GM12801 (cell line): ENCODE measurements at regions not wholly inside any gene's neighbourhood (a gene's known extent, or its start where the extent isn't known, plus 50 kb on each side); places are given as distances from the start of the nearest gene placed in this dataset.

Source experiments
- TF ChIP-seq, protein P1 (sequence below): IDR thresholded peaks from one replicate; pipeline ENCODE4 v1.5.1; 2011; ENCODE audit warnings: control low read depth; ENCODE audit not compliant: insufficient read length; ENCODE audit errors: extremely low read depth

DNA sequence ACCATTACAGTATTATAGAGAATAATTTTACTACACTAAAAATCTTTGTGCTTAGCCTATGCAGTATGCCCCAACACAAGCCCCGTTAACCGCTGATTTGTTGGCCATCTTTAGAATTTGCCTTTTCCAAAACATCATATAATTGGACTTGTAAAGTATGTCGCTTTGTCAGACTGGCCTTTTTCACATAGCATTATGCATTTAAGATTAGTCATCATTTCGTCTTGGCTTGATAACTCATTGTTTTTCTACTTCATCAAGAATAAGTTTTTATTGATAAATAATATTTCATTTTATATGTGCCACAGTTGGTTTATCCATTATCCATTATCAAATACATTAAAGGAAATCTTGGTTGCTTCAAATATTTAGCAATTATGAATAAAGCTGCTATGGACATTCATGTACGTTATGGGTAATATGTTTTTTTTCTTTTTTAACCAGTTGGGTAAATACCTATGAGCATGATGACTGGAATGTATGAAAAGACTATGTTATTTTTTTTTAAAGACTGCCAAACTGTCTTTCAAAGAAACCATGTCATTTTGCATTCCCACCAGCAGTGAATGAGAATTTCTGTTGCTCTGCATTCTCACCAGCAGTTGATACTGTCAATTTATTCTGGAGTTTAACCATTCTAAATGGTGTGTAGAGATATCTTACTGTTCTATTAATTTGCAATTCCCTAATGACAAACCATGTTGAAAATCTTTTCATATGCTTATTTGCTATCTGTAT is 273.1 kb upstream of the KCND2 start:
- TF ChIP-seq, protein P1, sequence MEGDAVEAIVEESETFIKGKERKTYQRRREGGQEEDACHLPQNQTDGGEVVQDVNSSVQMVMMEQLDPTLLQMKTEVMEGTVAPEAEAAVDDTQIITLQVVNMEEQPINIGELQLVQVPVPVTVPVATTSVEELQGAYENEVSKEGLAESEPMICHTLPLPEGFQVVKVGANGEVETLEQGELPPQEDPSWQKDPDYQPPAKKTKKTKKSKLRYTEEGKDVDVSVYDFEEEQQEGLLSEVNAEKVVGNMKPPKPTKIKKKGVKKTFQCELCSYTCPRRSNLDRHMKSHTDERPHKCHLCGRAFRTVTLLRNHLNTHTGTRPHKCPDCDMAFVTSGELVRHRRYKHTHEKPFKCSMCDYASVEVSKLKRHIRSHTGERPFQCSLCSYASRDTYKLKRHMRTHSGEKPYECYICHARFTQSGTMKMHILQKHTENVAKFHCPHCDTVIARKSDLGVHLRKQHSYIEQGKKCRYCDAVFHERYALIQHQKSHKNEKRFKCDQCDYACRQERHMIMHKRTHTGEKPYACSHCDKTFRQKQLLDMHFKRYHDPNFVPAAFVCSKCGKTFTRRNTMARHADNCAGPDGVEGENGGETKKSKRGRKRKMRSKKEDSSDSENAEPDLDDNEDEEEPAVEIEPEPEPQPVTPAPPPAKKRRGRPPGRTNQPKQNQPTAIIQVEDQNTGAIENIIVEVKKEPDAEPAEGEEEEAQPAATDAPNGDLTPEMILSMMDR: no peak

DNA sequence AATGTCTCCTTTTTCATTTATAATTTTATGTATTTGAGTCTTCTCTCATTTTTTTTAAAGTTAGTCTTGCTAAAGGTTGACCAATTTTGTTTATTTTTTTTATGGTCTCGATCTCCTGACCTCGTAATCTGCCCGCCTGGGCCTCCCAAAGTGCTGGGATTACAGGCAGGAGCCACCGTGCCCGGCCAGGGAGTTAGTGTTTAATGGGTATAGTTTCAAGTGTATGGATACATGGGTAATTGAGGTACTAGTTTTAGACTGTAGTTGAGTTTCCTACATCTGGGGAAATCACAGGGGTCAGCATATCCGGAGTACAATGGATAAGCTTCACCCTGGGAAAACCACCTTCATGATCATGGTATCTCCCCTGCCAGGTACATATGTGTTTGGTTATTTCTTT is 267.3 kb upstream of the KCND2 start:
- TF ChIP-seq, protein P1: no peak

DNA sequence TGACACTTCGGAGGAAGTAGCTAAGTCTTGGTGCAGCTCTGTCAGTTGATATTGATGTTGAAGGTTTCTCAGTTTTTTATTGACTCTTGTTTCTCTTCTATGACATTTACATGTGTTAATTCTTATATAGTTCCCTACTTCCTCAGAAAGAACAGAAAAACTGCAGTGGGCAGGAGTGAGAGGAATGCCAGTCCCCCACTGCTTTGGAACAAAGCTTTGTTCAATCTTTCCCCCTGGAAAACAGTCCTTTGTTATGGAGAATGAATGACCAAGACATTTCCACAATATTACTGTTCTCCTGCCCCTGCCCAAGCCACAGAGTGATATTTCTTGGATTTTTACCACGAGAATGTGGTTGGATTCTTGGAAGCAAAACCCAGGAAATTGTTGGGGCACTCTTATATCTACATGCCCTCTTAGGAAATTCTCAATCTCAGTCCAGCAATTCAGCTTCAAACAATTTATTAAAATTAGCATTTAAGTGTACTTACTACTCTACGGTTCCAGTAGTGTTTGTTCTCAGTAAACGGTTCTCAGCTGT is 258.0 kb upstream of the KCND2 start:
- TF ChIP-seq, protein P1: no peak

DNA sequence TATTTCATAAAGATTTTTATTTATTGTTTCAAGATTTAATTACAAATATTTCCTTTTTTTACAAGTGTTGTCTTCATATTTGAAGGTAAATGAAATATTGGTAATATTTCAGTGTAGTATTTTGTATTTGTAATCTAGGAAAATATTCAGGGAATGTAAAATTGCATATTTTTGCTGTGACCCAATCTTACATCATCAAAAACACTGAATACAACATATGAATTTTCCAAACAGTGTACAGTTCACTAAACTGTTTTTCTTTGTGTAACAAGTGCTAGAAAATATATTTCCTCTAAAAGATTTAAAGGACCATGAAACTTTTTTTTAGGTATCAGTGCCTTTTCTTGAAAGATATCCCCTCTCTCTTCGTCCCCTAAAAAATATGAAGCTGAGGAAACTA is 251.9 kb upstream of the KCND2 start:
- TF ChIP-seq, protein P1: no peak

DNA sequence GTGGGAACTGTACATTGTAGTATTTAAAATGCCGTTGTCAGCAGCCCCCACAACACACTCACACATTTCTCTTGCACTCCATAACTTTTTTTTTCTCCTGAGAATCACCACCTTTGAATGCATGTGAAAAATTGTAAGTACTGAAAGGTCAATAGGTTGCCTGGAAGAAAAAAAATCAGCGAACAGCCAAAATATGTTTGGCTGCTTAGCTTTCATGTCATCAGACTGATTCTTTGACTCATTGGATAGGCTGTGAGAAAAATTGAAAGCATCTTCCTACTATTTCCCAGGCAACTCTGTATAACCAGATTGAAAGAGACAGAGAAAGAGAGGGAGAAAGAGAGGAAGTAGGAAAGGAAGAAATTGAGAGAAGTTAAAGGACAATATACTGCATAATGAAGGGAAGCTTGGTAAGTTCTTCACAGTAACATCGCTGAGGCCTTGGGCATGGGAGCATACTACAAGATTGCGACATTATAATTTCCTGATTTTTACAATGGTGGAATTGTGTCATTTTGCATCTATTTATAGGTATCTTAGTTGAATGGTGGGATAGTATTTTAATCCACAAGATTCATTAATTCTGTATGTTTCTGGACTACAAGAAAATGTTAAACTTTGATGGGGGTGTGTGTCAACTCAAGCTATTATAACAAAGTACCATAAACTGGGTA is 249.3 kb upstream of the KCND2 start:
- TF ChIP-seq, protein P1: no peak

DNA sequence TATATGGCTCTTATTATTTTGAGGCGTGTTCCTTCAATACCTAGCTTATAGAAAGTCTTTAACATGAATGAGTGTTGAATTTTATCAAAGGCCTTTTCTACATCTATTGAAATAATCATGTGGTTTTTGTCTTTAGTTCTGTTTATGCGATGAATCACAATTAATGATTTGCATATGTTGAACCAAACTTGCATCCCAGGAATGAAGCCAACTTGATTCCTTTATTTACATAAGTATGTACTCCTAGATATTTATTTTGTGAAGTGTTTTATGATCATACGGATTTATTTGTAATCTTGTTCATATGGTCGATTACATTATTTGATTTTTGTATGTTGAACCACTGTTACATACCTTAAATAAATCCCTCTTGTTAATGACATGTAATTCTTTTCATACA is 244.3 kb upstream of the KCND2 start:
- TF ChIP-seq, protein P1: no peak

DNA sequence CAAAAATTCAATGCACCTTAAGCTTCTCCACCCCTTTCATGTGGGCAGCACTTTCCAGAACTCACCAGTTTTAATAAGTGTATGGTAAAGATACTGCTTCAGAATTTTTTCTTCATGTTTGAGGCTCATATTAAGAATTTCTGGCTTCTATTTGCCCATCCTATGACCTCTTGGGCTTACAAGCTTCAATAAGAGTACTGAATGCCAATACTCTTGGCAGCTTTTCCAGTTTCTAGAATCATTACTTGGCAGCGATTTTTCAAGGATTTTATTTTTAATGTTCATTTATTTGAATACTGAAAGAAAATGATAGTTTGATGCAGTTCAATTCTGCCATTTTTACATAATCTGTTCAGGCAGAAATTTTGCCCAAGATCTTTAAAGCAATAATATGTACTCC is 242.1 kb upstream of the KCND2 start:
- TF ChIP-seq, protein P1: no peak
